T-helper 2 cell treated with Interferon-gamma antibody and Interleukin-4, amounts not matched to agents 5 μg/mL and 100 μg/mL, for 36 hours (primary cell): ENCODE measurements at regions not wholly inside any gene's neighbourhood (a gene's known extent, or its start where the extent isn't known, plus 50 kb on each side); places are given as distances from the start of the nearest gene placed in this dataset.

Experiments
- DNase-seq: peaks from one replicate; pipeline ENCODE4 v3.0.0; 2021; ENCODE audit warnings: low spot score
- H3K27ac Mint-ChIP-seq: one replicate; pipeline ENCODE4 v1.8.0; 2021; ENCODE audit warnings: mild to moderate bottlenecking, mixed read lengths
- H3K27me3 Mint-ChIP-seq: one replicate; pipeline ENCODE4 v1.8.0; 2021; ENCODE audit warnings: low read depth, mixed read lengths
- H3K36me3 Mint-ChIP-seq: one replicate; pipeline ENCODE4 v1.8.0; 2021; ENCODE audit warnings: low read depth, mixed read lengths
- H3K4me1 Mint-ChIP-seq: one replicate; pipeline ENCODE4 v1.8.0; 2021; ENCODE audit warnings: low read depth, mixed read lengths
- H3K4me3 Mint-ChIP-seq: one replicate; pipeline ENCODE4 v1.8.0; 2022; ENCODE audit warnings: mild to moderate bottlenecking, moderate library complexity, mixed read lengths
- H3K9me3 Mint-ChIP-seq: one replicate; pipeline ENCODE4 v1.8.0; 2021; ENCODE audit warnings: mixed read lengths

GRCh38 chrX:110421500-110422455 lies 63.1 kb downstream of the RTL9 start:
- Mint-ChIP-seq H3K4me1 (no peaks in the 10 kb centered on the region), H3K27me3 (peaks cover under 1% of the 10 kb centered on the region), H3K36me3 (no peaks in the 10 kb centered on the region), H3K27ac (no peak overlapping the region), H3K4me3 (no peak overlapping the region), H3K9me3 (no peaks in the 10 kb centered on the region)
- no peak for DNase-seq

GRCh38 chrX:110425222-110426154 lies 66.8 kb downstream of the RTL9 start:
- Mint-ChIP-seq H3K4me3 (no peak overlapping the region), H3K36me3 (no peaks in the 10 kb centered on the region), H3K4me1 (no peaks in the 10 kb centered on the region), H3K27ac (no peak overlapping the region), H3K9me3 (no peaks in the 10 kb centered on the region), H3K27me3 (peaks cover 8% of the 10 kb centered on the region)
- no peak for DNase-seq

GRCh38 chrX:110426155-110426504 lies 67.5 kb downstream of the RTL9 start:
- Mint-ChIP-seq H3K27me3 (peaks cover 8% of the 10 kb centered on the region), H3K4me1 (no peaks in the 10 kb centered on the region), H3K9me3 (no peaks in the 10 kb centered on the region), H3K27ac (no peak overlapping the region), H3K4me3 (no peak overlapping the region), H3K36me3 (no peaks in the 10 kb centered on the region)
- no peak for DNase-seq

GRCh38 chrX:110427076-110427475 lies 68.4 kb downstream of the RTL9 start:
- Mint-ChIP-seq H3K27ac (no peak overlapping the region), H3K36me3 (no peaks in the 10 kb centered on the region), H3K9me3 (no peaks in the 10 kb centered on the region), H3K4me3 (no peak overlapping the region), H3K4me1 (no peaks in the 10 kb centered on the region), H3K27me3 (peaks cover 8% of the 10 kb centered on the region)
- no peak for DNase-seq

GRCh38 chrX:110428144-110428543 lies 69.5 kb downstream of the RTL9 start:
- Mint-ChIP-seq H3K9me3 (no peaks in the 10 kb centered on the region), H3K27ac (no peak overlapping the region), H3K27me3 (peaks cover 8% of the 10 kb centered on the region), H3K4me3 (no peak overlapping the region), H3K36me3 (no peaks in the 10 kb centered on the region), H3K4me1 (no peaks in the 10 kb centered on the region)
- no peak for DNase-seq

- Mint-ChIP-seq H3K27me3 (peaks cover 8% of the 10 kb centered on the region), H3K27ac (no peak overlapping the region), H3K4me3 (no peak overlapping the region), H3K4me1 (no peaks in the 10 kb centered on the region), H3K36me3 (no peaks in the 10 kb centered on the region), H3K9me3 (no peaks in the 10 kb centered on the region)
- DNase-seq, result no peak
Measured at GRCh38 chrX:110430293-110431076, 71.8 kb downstream of the RTL9 start.

GRCh38 chrX:110432091-110432905 lies 73.7 kb downstream of the RTL9 start:
- no peak for DNase-seq
- H3K9me3 Mint-ChIP-seq, result no peaks in the 10 kb centered on the region
- no peak overlapping the region for H3K27ac Mint-ChIP-seq
- peaks cover 4% of the 10 kb centered on the region for H3K27me3 Mint-ChIP-seq
- H3K4me1 Mint-ChIP-seq, result no peaks in the 10 kb centered on the region
- H3K36me3 Mint-ChIP-seq, result no peaks in the 10 kb centered on the region
- no peak overlapping the region for H3K4me3 Mint-ChIP-seq

- H3K9me3 Mint-ChIP-seq, result no peaks in the 10 kb centered on the region
- peaks cover 1% of the 10 kb centered on the region for H3K27me3 Mint-ChIP-seq
- H3K36me3 Mint-ChIP-seq, result no peaks in the 10 kb centered on the region
- H3K4me1 Mint-ChIP-seq, result no peaks in the 10 kb centered on the region
- no peak overlapping the region for H3K27ac Mint-ChIP-seq
- no peak overlapping the region for H3K4me3 Mint-ChIP-seq
- DNase-seq, result no peak
Measured at GRCh38 chrX:110432906-110433215, 74.2 kb downstream of the RTL9 start.

GRCh38 chrX:110435196-110435595 lies 76.5 kb downstream of the RTL9 start:
- Mint-ChIP-seq H3K27me3 (no peaks in the 10 kb centered on the region), H3K9me3 (no peaks in the 10 kb centered on the region), H3K4me1 (no peaks in the 10 kb centered on the region), H3K4me3 (no peak overlapping the region), H3K27ac (no peak overlapping the region), H3K36me3 (no peaks in the 10 kb centered on the region)
- DNase-seq, result no peak

GRCh38 chrX:110436523-110436922 lies 77.9 kb downstream of the RTL9 start:
- no peak overlapping the region for H3K27ac Mint-ChIP-seq
- no peak for DNase-seq
- H3K4me1 Mint-ChIP-seq, result no peaks in the 10 kb centered on the region
- H3K27me3 Mint-ChIP-seq, result no peaks in the 10 kb centered on the region
- H3K36me3 Mint-ChIP-seq, result no peaks in the 10 kb centered on the region
- no peaks in the 10 kb centered on the region for H3K9me3 Mint-ChIP-seq
- no peak overlapping the region for H3K4me3 Mint-ChIP-seq

GRCh38 chrX:110437686-110438085 lies 79.0 kb downstream of the RTL9 start:
- no peak overlapping the region for H3K27ac Mint-ChIP-seq
- no peaks in the 10 kb centered on the region for H3K36me3 Mint-ChIP-seq
- no peak for DNase-seq
- no peaks in the 10 kb centered on the region for H3K4me1 Mint-ChIP-seq
- no peak overlapping the region for H3K4me3 Mint-ChIP-seq
- no peaks in the 10 kb centered on the region for H3K27me3 Mint-ChIP-seq
- H3K9me3 Mint-ChIP-seq, result no peaks in the 10 kb centered on the region

- Mint-ChIP-seq H3K9me3 (no peaks in the 10 kb centered on the region), H3K36me3 (no peaks in the 10 kb centered on the region), H3K27ac (no peak overlapping the region), H3K27me3 (peaks cover 6% of the 10 kb centered on the region), H3K4me1 (no peaks in the 10 kb centered on the region), H3K4me3 (no peak overlapping the region)
- no peak for DNase-seq
Measured at GRCh38 chrX:110440016-110440805, 81.6 kb downstream of the RTL9 start.
